WTC11 (cell line): ENCODE measurements at regions not wholly inside any gene's neighbourhood (a gene's known extent, or its start where the extent isn't known, plus 50 kb on each side); places are given as distances from the start of the nearest gene placed in this dataset.

ENCODE experiments used
- ATAC-seq: fragments of 200-7000 bp; cut with Tn5 transposase; 2 replicates; pipeline ENCODE4 v1.10.0; 2021; ENCODE audit warnings: mild to moderate bottlenecking, moderate library complexity
- CTCF ChIA-PET: fragments of 300-600 bp; sonication (Branson Sonifier 250); formaldehyde crosslinking; loops from one replicate; lab custom pipeline; 2021; ENCODE audit warnings: antibody characterized with exemption; lab: Charles Lee
- POLR2A ChIA-PET: fragments of 350-600 bp; sonication (Branson Sonifier 250); formaldehyde crosslinking; loops from one replicate; lab custom pipeline; 2021; ENCODE audit warnings: antibody characterized with exemption; lab: Charles Lee
- DNase-seq: peaks from one replicate; pipeline ENCODE4 v3.0.0; 2021; ENCODE audit warnings: low spot score
- H3K27ac Mint-ChIP-seq: 2 replicates; pipeline ENCODE4 v1.8.0; 2021; ENCODE audit warnings: mixed read lengths
- H3K27me3 Mint-ChIP-seq: 2 replicates; pipeline ENCODE4 v1.8.0; 2021; ENCODE audit warnings: low read depth, mild to moderate bottlenecking, moderate library complexity, mixed read lengths
- H3K36me3 Mint-ChIP-seq: 2 replicates; pipeline ENCODE4 v1.8.0; 2021; ENCODE audit warnings: mixed read lengths
- H3K4me1 Mint-ChIP-seq: 2 replicates; pipeline ENCODE4 v1.8.0; 2022; ENCODE audit warnings: mixed read lengths
- H3K4me3 Mint-ChIP-seq: 2 replicates; pipeline ENCODE4 v1.8.0; 2021; ENCODE audit warnings: mild to moderate bottlenecking, moderate library complexity, mixed read lengths
- H3K9me3 Mint-ChIP-seq: 2 replicates; pipeline ENCODE4 v1.8.0; 2021; ENCODE audit warnings: mixed read lengths
- AFF4 ChIP-seq: sonication (generic); formaldehyde crosslinking; IDR thresholded peaks from 2 replicates; pipeline ENCODE4 v1.8.1; 2023; ENCODE audit warnings: mild to moderate bottlenecking, missing genetic modification reagents, borderline replicate concordance
- ATF1 ChIP-seq: sonication (generic); formaldehyde crosslinking; IDR thresholded peaks from 2 replicates; pipeline ENCODE4 v1.8.1; 2023; ENCODE audit warnings: mild to moderate bottlenecking, moderate library complexity, missing genetic modification reagents
- CREM ChIP-seq: sonication (generic); formaldehyde crosslinking; IDR thresholded peaks from 2 replicates; pipeline ENCODE4 v1.8.1; 2022; ENCODE audit warnings: mild to moderate bottlenecking, missing genetic modification reagents, moderate library complexity
- FOXJ3 ChIP-seq: sonication (generic); formaldehyde crosslinking; IDR thresholded peaks from 2 replicates; pipeline ENCODE4 v1.9.0; 2021; ENCODE audit warnings: missing genetic modification reagents, mild to moderate bottlenecking, borderline replicate concordance
- GABPB1 ChIP-seq: sonication (generic); formaldehyde crosslinking; IDR thresholded peaks from 2 replicates; pipeline ENCODE4 v1.8.1; 2023; ENCODE audit warnings: mild to moderate bottlenecking, missing genetic modification reagents
- GRHL2 ChIP-seq: fragments of 250-450 bp; sonication (Bioruptor Pico); IDR thresholded peaks from 2 replicates; pipeline ENCODE4 v1.8.0; 2022; ENCODE audit warnings: mild to moderate bottlenecking, moderate library complexity; ENCODE audit not compliant: insufficient replicate concordance, severe bottlenecking
- IRF1 ChIP-seq: sonication (generic); formaldehyde crosslinking; IDR thresholded peaks from 2 replicates; pipeline ENCODE4 v1.8.0; 2023; ENCODE audit warnings: missing genetic modification reagents
- JAZF1 ChIP-seq: fragments of 250-450 bp; sonication (Bioruptor Pico); IDR thresholded peaks from 2 replicates; pipeline ENCODE4 v1.9.0; 2021; ENCODE audit warnings: moderate library complexity, mild to moderate bottlenecking, inconsistent platforms
- JUN ChIP-seq: sonication (generic); formaldehyde crosslinking; IDR thresholded peaks from 2 replicates; pipeline ENCODE4 v1.8.0; 2023; ENCODE audit warnings: mild to moderate bottlenecking, missing genetic modification reagents
- KAT7 ChIP-seq: sonication (generic); formaldehyde crosslinking; IDR thresholded peaks from 2 replicates; pipeline ENCODE4 v1.8.1; 2023; ENCODE audit warnings: missing genetic modification reagents, mild to moderate bottlenecking, borderline replicate concordance
- MYBL2 ChIP-seq: sonication (generic); formaldehyde crosslinking; IDR thresholded peaks from 2 replicates; pipeline ENCODE4 v1.8.1; 2023; ENCODE audit warnings: mild to moderate bottlenecking, moderate library complexity, missing genetic modification reagents
- NFATC4 ChIP-seq: fragments of 250-450 bp; sonication (Bioruptor Pico); IDR thresholded peaks from 2 replicates; pipeline ENCODE4 v1.9.0; 2021; ENCODE audit warnings: mild to moderate bottlenecking
- NR1H2 ChIP-seq: sonication (generic); formaldehyde crosslinking; IDR thresholded peaks from 2 replicates; pipeline ENCODE4 v1.9.0; 2021; ENCODE audit warnings: mild to moderate bottlenecking, moderate library complexity, missing genetic modification reagents
- OVOL2 ChIP-seq: fragments of 250-450 bp; sonication (Bioruptor Pico); IDR thresholded peaks from 2 replicates; pipeline ENCODE4 v1.9.0; 2021; ENCODE audit warnings: mild to moderate bottlenecking, borderline replicate concordance
- PREB ChIP-seq: sonication (generic); formaldehyde crosslinking; IDR thresholded peaks from 2 replicates; pipeline ENCODE4 v1.8.1; 2022; ENCODE audit warnings: mild to moderate bottlenecking, missing genetic modification reagents, moderate library complexity, borderline replicate concordance
- TCF7 ChIP-seq: sonication (generic); formaldehyde crosslinking; IDR thresholded peaks from 2 replicates; pipeline ENCODE4 v1.8.0; 2022; ENCODE audit warnings: mild to moderate bottlenecking, low read depth, missing genetic modification reagents, moderate library complexity
- TEAD1 ChIP-seq: sonication (generic); formaldehyde crosslinking; IDR thresholded peaks from 2 replicates; pipeline ENCODE4 v1.8.0; 2022; ENCODE audit warnings: mild to moderate bottlenecking, missing genetic modification reagents
- TP53 ChIP-seq: sonication (generic); formaldehyde crosslinking; IDR thresholded peaks from 2 replicates; pipeline ENCODE4 v1.8.1; 2023; ENCODE audit warnings: mild to moderate bottlenecking, missing genetic modification reagents
- ZNF423 ChIP-seq: fragments of 250-450 bp; sonication (Bioruptor Pico); IDR thresholded peaks from 2 replicates; pipeline ENCODE4 v2.1.2; 2022; ENCODE audit warnings: mild to moderate bottlenecking, moderate library complexity
- ZNF671 ChIP-seq: fragments of 250-450 bp; sonication (Bioruptor Pico); IDR thresholded peaks from 2 replicates; pipeline ENCODE4 v1.8.0; 2021; ENCODE audit warnings: mild to moderate bottlenecking
- TF ChIP-seq, protein P1 (sequence below): sonication (generic); formaldehyde crosslinking; IDR thresholded peaks from 2 replicates; pipeline ENCODE4 v1.8.1; 2022; ENCODE audit warnings: low read depth, missing genetic modification reagents, borderline replicate concordance
- TF ChIP-seq, protein P2 (sequence below): sonication (generic); formaldehyde crosslinking; IDR thresholded peaks from 2 replicates; pipeline ENCODE4 v1.8.0; 2022; ENCODE audit warnings: mild to moderate bottlenecking, missing genetic modification reagents
- TF ChIP-seq, protein P3 (sequence below): sonication (generic); formaldehyde crosslinking; IDR thresholded peaks from 2 replicates; pipeline ENCODE4 v1.8.0; 2022; ENCODE audit warnings: mild to moderate bottlenecking, missing genetic modification reagents
- TF ChIP-seq, protein P4 (sequence below): sonication (generic); formaldehyde crosslinking; IDR thresholded peaks from 2 replicates; pipeline ENCODE4 v1.8.0; 2023; ENCODE audit warnings: missing genetic modification reagents, mild to moderate bottlenecking, borderline replicate concordance

GRCh38 chr12:30263434-30263833, 432.2 kb downstream of the IPO8 start:
- ChIA-PET CTCF (no interaction called here), POLR2A (no interaction called here)
- ATAC-seq (no peak), DNase-seq (no peak)
- TF ChIP-seq PREB (CRISPR knock-in tag) = no peak
- TF ChIP-seq ZNF671 (CRISPR knock-in tag) = no peak
- no peak for TF ChIP-seq GRHL2 (CRISPR knock-in tag)
- TF ChIP-seq JUN = no peak
- TF ChIP-seq TEAD1 (CRISPR knock-in tag) = no peak
- TF ChIP-seq KAT7 = no peak
- no peak for TF ChIP-seq JAZF1 (CRISPR knock-in tag)
- TF ChIP-seq OVOL2 (CRISPR knock-in tag) = no peak
- no peak for TF ChIP-seq MYBL2 (CRISPR knock-in tag)
- TF ChIP-seq TCF7 (CRISPR knock-in tag) = no peak
- TF ChIP-seq NFATC4 = no peak
- TF ChIP-seq, protein P1, sequence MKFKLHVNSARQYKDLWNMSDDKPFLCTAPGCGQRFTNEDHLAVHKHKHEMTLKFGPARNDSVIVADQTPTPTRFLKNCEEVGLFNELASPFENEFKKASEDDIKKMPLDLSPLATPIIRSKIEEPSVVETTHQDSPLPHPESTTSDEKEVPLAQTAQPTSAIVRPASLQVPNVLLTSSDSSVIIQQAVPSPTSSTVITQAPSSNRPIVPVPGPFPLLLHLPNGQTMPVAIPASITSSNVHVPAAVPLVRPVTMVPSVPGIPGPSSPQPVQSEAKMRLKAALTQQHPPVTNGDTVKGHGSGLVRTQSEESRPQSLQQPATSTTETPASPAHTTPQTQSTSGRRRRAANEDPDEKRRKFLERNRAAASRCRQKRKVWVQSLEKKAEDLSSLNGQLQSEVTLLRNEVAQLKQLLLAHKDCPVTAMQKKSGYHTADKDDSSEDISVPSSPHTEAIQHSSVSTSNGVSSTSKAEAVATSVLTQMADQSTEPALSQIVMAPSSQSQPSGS = no peak
- TF ChIP-seq, protein P2, sequence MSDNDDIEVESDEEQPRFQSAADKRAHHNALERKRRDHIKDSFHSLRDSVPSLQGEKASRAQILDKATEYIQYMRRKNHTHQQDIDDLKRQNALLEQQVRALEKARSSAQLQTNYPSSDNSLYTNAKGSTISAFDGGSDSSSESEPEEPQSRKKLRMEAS = no peak
- TF ChIP-seq ZNF423 = no peak
- no peak for TF ChIP-seq GABPB1 (CRISPR knock-in tag)
- TF ChIP-seq, protein P3, sequence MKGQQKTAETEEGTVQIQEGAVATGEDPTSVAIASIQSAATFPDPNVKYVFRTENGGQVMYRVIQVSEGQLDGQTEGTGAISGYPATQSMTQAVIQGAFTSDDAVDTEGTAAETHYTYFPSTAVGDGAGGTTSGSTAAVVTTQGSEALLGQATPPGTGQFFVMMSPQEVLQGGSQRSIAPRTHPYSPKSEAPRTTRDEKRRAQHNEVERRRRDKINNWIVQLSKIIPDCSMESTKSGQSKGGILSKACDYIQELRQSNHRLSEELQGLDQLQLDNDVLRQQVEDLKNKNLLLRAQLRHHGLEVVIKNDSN (CRISPR knock-in tag) = no peak
- no peak for TF ChIP-seq TP53 (CRISPR knock-in tag)
- TF ChIP-seq, protein P4, sequence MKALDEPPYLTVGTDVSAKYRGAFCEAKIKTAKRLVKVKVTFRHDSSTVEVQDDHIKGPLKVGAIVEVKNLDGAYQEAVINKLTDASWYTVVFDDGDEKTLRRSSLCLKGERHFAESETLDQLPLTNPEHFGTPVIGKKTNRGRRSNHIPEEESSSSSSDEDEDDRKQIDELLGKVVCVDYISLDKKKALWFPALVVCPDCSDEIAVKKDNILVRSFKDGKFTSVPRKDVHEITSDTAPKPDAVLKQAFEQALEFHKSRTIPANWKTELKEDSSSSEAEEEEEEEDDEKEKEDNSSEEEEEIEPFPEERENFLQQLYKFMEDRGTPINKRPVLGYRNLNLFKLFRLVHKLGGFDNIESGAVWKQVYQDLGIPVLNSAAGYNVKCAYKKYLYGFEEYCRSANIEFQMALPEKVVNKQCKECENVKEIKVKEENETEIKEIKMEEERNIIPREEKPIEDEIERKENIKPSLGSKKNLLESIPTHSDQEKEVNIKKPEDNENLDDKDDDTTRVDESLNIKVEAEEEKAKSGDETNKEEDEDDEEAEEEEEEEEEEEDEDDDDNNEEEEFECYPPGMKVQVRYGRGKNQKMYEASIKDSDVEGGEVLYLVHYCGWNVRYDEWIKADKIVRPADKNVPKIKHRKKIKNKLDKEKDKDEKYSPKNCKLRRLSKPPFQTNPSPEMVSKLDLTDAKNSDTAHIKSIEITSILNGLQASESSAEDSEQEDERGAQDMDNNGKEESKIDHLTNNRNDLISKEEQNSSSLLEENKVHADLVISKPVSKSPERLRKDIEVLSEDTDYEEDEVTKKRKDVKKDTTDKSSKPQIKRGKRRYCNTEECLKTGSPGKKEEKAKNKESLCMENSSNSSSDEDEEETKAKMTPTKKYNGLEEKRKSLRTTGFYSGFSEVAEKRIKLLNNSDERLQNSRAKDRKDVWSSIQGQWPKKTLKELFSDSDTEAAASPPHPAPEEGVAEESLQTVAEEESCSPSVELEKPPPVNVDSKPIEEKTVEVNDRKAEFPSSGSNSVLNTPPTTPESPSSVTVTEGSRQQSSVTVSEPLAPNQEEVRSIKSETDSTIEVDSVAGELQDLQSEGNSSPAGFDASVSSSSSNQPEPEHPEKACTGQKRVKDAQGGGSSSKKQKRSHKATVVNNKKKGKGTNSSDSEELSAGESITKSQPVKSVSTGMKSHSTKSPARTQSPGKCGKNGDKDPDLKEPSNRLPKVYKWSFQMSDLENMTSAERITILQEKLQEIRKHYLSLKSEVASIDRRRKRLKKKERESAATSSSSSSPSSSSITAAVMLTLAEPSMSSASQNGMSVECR = no peak
- no peak for TF ChIP-seq ATF1 (CRISPR knock-in tag)
- TF ChIP-seq IRF1 (CRISPR knock-in tag) = no peak
- peaks cover 5% of the 10 kb centered on the region for H3K36me3 Mint-ChIP-seq
- no peak overlapping the region for H3K27ac Mint-ChIP-seq
- peaks cover 14% of the 10 kb centered on the region for H3K9me3 Mint-ChIP-seq
- H3K4me3 Mint-ChIP-seq = no peak overlapping the region
- H3K27me3 Mint-ChIP-seq = no peaks in the 10 kb centered on the region
- no peaks in the 10 kb centered on the region for H3K4me1 Mint-ChIP-seq

GRCh38 chr12:30257618-30258017, 438.1 kb downstream of the IPO8 start:
- no peaks in the 10 kb centered on the region for H3K27me3 Mint-ChIP-seq
- ChIA-PET CTCF (no interaction called here), POLR2A (no interaction called here)
- H3K4me1 Mint-ChIP-seq = peaks cover 6% of the 10 kb centered on the region
- ATAC-seq (no peak), DNase-seq (no peak)
- no peak overlapping the region for H3K27ac Mint-ChIP-seq
- no peaks in the 10 kb centered on the region for H3K36me3 Mint-ChIP-seq
- H3K9me3 Mint-ChIP-seq = no peaks in the 10 kb centered on the region
- H3K4me3 Mint-ChIP-seq = no peak overlapping the region
- TF ChIP-seq NR1H2 (CRISPR knock-in tag) (no peak), MYBL2 (CRISPR knock-in tag) (no peak), CREM (no peak), FOXJ3 (no peak), ATF1 (CRISPR knock-in tag) (no peak), JUN (no peak), IRF1 (CRISPR knock-in tag) (no peak), AFF4 (no peak)
